CD4-positive, alpha-beta T cell treated with Interleukin-15 for 4 hours (primary cell): ENCODE measurements at regions not wholly inside any gene's neighbourhood (a gene's known extent, or its start where the extent isn't known, plus 50 kb on each side); places are given as distances from the start of the nearest gene placed in this dataset.
"Not testable (repeated sequence)": the region's sequence is repeated elsewhere in the genome, so short reads cannot be mapped to it uniquely, and the experiment has no call there.

Source experiments
- DNase-seq: peaks from one replicate; pipeline ENCODE4 v3.0.0-alpha.2; 2020; ENCODE audit warnings: low spot score

GRCh38 chr11:15300341-15300740, 185.6 kb downstream of the INSC start:
- no peak for DNase-seq

DNA sequence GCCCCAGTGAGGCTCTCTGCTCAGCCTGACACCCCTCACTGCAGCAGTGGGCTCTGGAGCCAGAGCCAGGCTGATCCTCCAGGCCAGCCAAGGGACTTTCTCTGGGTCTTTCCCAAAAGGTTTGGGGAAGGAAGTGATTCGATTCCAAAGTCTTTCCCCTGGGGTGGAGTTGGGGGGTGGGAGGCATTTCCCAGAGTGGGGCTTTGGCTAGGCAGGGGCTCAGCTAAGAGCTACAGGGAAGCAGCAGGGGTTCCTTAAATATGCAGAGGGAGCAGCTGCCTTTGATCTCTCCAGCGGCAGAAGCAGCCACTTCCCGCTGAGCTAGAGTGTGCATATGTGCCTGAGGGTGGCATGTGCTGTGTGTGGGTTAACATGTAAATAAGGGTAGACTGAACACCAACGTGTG, 192.9 kb downstream of the INSC start:
- DNase-seq = no peak

DNA sequence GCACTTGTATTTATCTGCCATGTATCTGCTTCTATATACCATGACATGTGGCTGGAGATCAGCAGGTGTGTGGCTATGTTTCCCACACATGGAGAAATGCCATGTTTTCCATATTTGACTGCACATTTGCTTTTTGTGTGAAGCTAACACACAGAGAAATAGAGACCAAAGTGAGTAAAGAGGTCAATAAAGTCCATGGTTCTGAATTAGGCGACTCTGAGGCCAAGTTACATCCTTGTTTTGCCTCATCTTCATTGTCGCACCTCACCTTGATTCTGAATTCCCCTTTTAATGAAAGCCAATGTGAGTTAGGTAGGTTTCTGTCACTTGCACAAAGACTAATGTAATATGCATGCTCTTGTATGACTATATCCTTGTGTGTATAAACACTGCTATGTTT, 194.1 kb downstream of the INSC start:
- DNase-seq = no peak

DNA sequence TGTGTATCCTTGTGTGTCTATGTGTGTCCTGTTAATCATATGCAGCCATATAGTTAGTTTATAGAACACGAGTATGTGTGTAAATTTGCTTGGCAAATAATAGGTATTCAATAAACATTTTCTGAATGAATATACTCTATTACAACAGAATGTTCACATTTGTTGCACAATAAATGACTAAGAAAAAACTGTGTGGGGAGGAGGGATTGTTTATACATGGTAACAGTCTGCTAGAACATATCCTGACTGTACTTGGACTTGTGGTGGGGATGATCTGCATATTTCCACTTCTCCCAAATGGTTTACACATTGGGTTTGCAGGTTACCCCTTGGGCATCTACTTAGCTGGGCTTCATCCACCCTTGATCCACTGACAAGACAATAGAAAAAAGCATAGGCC, 194.6 kb downstream of the INSC start:
- no peak for DNase-seq

DNA sequence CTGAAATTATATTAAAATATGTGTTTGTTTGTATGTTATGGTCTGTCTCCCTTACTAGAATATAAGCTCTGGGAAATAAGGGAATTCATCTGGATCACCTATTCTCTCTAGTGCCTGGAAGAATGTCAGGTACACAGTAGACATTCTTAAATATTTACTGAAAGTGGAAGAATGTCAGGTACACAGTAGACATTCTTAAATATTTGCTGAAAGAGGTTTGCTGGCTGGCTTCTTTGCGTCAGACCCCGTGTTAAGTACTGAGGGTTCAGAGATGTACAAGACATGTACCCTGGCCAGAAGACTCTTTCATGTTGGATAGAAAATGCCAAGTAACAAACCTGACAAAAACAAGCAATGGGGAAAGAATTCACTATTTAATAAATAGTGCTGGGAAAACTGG, 199.1 kb downstream of the INSC start:
- no peak for DNase-seq

DNA sequence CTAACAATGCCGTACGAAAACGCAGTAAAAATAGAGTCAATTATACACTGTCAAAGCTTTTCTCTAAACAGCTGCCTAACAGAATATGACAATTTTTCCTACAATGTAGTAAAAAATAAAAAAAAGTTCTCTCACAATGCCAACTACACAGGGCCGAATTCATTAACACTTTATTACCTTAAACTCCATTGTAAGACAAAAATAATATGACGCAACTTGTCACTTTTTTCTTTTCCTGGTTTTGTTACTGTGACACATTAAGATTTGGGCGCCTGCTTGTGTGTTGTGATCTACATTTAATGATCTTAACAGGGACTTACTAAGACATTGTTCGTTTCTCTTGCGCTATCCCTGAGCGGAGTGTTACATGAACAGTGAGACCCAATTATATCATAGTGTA, 204.1 kb downstream of the INSC start:
- no peak for DNase-seq

DNA sequence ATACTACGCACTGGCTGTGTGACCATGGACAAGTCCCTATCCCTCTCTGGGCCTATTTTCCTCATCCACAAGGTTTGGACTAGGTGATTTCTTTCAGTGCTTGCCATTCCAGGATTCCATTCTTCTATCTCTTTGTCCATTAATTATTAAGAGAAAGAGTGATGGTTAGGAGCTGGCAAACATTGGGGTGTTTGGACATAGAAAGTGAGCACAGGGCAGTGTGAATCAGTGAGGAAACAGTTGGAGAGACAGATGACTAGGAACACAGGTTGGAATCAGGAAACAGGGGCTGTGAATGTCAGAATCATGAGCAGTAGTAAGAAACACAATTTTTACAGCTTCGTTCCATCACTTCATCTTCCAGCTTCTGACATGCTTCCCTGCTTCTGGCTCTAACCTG, 211.8 kb downstream of the INSC start:
- DNase-seq = no peak

GRCh38 chr11:15327786-15328231, 213.1 kb downstream of the INSC start:
- DNase-seq = no peak

DNA sequence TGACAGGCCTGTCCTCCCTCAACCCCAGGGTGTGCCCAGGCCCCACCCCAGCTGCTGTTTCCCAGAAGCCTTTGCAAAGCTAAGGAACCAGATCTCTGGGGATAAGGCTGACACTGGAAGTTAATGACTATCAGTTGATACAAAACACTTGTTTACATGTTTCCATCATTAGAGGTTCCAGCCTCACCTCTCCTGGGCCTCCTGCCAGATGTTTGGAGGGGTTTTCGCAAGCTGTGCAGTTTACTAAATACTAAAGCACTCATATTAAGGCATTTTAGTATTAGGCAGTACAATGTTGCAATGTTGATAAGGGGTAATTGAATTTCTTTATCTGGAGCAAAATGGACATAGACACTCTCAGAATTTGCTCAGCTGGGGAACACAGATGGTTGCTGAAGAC, 218.7 kb downstream of the INSC start:
- no peak for DNase-seq

GRCh38 chr11:15334766-15335165, 220.0 kb downstream of the INSC start:
- no peak for DNase-seq

DNA sequence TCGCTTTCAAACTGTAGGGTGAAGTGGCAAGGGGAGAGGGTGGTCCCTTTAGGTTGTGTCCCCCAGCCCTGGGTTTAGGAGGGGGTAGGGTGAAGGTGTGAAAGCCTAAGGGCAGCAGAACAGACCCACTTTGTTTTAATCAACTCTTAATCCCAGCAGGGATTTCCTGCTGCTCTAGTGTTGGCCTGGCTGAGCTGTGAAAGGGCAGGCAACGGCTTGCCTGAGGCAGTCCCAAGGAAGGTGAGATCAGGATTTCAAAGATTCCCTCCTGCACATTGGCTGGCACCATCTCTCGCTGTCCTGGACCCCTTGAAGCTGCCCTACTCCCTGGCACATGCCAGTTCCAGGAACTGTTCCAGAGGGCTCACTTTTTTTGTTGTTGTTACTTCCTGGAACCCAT, 221.3 kb downstream of the INSC start:
- DNase-seq = no peak

DNA sequence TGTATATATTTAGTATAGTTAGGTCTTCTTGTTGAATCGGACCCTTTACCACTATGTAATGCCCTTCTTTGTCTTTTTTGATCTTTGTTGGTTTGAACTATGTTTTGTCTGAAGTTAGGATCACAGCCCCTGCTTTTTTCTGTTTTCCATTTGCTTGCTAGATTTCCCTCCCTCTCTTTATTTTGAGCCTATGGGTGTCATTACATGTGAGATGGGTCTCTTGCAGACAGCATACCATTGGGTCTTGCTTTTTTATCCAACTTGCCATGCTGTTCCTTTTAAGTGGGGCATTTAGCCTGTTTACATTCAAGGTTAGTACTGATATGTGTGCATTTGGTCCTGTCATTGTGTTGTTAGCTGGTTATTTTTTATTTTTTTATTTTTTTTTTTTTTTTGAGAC, 224.6 kb downstream of the INSC start:
- DNase-seq = no peak

DNA sequence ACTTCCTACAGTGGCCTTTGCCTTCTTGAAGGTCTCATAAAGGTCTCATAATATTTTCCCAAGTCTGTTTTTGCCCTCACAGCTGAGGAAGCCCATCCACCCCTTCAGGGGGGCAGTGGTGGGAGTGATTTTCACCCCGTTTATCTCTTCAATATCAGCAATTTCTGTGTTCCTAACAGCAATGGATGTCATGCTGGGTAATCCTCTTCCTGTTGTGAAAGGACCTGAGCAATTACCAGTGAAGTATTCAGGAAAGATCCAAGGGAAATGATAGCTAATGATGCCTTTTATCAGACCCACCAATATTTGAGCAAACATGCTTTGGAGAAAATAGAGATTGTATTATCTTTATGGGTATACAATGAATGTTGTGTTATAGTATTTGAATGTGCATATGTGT, 226.9 kb downstream of the INSC start:
- no peak for DNase-seq

- DNase-seq = no peak
Observed at GRCh38 chr11:15342163-15342562, 227.4 kb downstream of the INSC start.

DNA sequence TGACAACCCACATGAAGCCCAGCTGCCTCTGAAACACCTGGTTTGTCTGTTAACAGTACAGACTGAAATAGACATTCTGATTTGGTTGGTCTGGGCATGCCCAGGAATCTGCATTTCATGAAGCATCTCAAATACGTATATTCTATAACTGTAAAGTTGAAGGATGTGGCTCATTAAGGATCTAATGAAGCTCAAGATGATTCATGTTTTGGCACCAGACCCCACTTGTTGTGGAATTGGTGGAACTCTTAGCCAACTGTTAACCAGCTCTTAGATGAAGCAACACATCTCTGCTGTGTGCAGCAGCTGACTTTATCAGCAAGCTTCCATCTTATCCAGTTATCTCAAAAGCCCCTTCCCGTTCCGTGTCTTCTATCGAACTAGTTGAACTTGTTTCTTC, 232.2 kb downstream of the INSC start:
- DNase-seq = no peak

- DNase-seq = no peak
Observed at GRCh38 chr11:15347969-15348734, 233.4 kb downstream of the INSC start.

- no peak for DNase-seq
Observed at GRCh38 chr11:15349413-15349812, 234.7 kb downstream of the INSC start.

DNA sequence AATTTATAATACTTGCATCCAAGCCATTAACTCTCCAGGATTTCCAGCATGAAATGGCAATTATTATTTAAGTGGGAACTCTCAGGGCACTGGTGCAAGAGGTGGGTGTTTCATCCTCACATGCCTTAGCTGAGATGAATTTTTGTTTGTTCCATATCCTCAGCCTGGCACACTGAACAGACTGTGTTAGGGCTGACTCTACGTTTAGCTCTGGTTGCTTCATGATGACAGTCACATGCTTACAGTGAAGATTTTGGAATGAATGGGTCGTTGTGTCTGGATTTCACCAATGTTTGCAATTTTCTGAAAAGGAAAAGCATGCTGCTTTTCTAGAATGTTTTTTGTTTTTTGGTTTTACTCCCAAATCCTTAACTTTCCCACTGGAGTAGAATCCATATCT, 246.6 kb downstream of the INSC start:
- no peak for DNase-seq

- DNase-seq = not testable (repeated sequence)
Observed at GRCh38 chr11:15365286-15365685, 250.6 kb downstream of the INSC start.

DNA sequence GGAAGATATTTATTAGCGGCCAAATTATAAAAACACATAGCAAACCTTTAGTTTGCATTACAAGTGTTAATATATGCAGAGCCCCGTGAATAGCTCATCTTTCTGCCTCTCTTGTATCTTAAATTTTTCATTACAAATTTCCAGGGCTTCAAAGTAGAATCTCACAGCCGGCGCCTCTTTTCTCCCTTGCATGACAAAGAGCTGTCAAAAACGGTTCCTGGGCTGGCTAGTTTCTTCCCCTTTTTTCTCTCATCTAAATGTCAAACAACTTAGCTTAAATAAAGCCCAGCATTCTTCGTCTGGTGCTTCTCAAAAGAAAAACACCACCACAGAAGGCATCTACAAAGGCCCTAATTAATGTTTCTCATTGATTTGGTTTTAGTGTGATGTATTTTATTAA, 253.0 kb downstream of the INSC start:
- no peak for DNase-seq

- DNase-seq = no peak
Observed at GRCh38 chr11:15370495-15371147, 255.9 kb downstream of the INSC start.

GRCh38 chr11:15371533-15371932, 256.8 kb downstream of the INSC start:
- DNase-seq = no peak

DNA sequence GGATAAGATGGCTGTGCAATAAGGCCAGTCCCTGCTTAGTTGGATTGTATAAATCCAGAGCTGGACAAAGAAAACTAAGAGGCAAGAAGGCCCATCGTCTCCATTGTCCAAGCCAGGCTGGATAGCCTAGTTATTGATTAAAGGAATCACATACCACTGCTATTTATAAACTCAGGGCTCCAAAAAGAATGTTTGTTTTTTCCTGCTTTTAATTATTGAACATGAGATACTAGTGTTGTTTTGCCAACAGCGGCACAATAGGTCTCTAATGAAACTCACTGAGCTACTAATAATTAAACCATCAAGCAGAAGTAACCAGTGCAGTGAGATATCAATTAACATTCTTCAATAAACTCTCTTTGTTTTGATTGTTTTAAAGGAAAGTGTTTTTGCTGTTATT, 259.7 kb downstream of the INSC start:
- no peak for DNase-seq

- DNase-seq = no peak
Observed at GRCh38 chr11:15378941-15379340, 264.2 kb downstream of the INSC start.
